Right lobe of liver (tissue), 4 donors: ENCODE measurements at regions not wholly inside any gene's neighbourhood (a gene's known extent, or its start where the extent isn't known, plus 50 kb on each side); places are given as distances from the start of the nearest gene placed in this dataset.

Source experiments
- POLR2A ChIP-seq: fragments of 450-650 bp; IDR thresholded peaks from one replicate; pipeline ENCODE4 v1.6.1; 2017; ENCODE audit warnings: antibody characterized with exemption, mild to moderate bottlenecking
- TF ChIP-seq, protein P1 (sequence below), 4 donors: fragments of 200-600 bp in 3 of 4; fragments of 450-650 bp in 1 of 4; IDR thresholded peaks; one replicate each; pipeline versions ENCODE4 v1.5.1 to v1.8.0; 2016 to 2022; ENCODE audit warnings: antibody characterized with exemption in 4 of 4, mild to moderate bottlenecking in 2 of 4
- donor health status: DM: no; HTN: no; CAD: no.
- donor health status: DM: no; HTN: no; CAD: no.
- donor health status: DM: no; HTN: yes; CAD: no.

DNA sequence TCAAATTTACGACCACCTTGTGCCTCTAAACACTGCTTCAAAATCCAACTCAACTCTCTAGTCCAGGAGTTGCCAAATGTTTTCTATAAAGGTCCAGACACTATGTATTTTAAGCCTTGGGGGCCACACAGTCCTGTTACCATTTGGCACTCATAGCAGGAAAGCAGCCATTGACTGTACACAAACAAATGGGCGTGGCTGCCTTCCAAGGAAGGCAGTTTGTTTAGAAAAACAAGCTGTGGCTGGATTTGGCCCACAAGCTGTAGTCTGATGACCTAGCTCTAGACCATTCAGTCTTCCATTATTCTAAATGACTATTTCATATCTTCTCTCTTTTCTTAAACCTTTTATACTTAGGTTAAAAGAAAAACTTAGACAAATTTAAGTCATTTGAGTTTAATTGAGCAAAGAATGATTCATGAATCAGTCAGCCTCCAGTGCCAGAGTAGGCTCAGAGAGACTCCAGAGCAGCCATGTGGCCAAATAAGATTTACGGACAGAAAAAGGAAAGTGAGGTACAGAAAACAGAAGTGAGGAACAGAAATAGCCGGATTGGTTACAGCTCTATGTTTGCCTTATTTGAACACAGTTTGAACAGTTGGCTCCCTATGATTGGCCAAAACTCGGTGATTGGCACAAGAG lies 825.8 kb upstream of the LCORL start:
- TF ChIP-seq, protein P1, sequence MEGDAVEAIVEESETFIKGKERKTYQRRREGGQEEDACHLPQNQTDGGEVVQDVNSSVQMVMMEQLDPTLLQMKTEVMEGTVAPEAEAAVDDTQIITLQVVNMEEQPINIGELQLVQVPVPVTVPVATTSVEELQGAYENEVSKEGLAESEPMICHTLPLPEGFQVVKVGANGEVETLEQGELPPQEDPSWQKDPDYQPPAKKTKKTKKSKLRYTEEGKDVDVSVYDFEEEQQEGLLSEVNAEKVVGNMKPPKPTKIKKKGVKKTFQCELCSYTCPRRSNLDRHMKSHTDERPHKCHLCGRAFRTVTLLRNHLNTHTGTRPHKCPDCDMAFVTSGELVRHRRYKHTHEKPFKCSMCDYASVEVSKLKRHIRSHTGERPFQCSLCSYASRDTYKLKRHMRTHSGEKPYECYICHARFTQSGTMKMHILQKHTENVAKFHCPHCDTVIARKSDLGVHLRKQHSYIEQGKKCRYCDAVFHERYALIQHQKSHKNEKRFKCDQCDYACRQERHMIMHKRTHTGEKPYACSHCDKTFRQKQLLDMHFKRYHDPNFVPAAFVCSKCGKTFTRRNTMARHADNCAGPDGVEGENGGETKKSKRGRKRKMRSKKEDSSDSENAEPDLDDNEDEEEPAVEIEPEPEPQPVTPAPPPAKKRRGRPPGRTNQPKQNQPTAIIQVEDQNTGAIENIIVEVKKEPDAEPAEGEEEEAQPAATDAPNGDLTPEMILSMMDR (IDR thresholded peaks at IDR 0.05), result no peak
- no peak for TF ChIP-seq POLR2A
